GM12875 (cell line): ENCODE measurements at regions not wholly inside any gene's neighbourhood (a gene's known extent, or its start where the extent isn't known, plus 50 kb on each side); places are given as distances from the start of the nearest gene placed in this dataset.

ENCODE experiments used
- H3K4me3 ChIP-seq: one replicate; pipeline ENCODE4 v1.5.1; 2011; ENCODE audit warnings: low read depth, low read length, control low read depth
- CTCF ChIP-seq: IDR thresholded peaks from 2 replicates; pipeline ENCODE4 v1.5.1; 2011; ENCODE audit warnings: low read depth, mild to moderate bottlenecking, control low read depth, inconsistent platforms, low read length, moderate library complexity, borderline replicate concordance; ENCODE audit not compliant: insufficient read depth

- no peak for TF ChIP-seq CTCF
- H3K4me3 ChIP-seq = no peak overlapping the region
These were observed 528.1 kb upstream of the DPP6 start for GRCh38 chr7:153524070-153524601.

- no peak overlapping the region for H3K4me3 ChIP-seq
- TF ChIP-seq CTCF = no peak
These were observed 523.1 kb upstream of the DPP6 start for GRCh38 chr7:153529100-153529499.

- H3K4me3 ChIP-seq = no peak overlapping the region
- no peak for TF ChIP-seq CTCF
These were observed 522.5 kb upstream of the DPP6 start for GRCh38 chr7:153529651-153530165.

- no peak for TF ChIP-seq CTCF
- no peak overlapping the region for H3K4me3 ChIP-seq
These were observed 521.8 kb upstream of the DPP6 start for GRCh38 chr7:153530441-153530840.

- TF ChIP-seq CTCF = no peak
- no peak overlapping the region for H3K4me3 ChIP-seq
These were observed 519.9 kb upstream of the DPP6 start for GRCh38 chr7:153532326-153532725.

GRCh38 chr7:153537271-153537670, 514.9 kb upstream of the DPP6 start:
- H3K4me3 ChIP-seq = no peak overlapping the region
- TF ChIP-seq CTCF = no peak

- no peak overlapping the region for H3K4me3 ChIP-seq
- no peak for TF ChIP-seq CTCF
These were observed 510.3 kb upstream of the DPP6 start for GRCh38 chr7:153541903-153542302.
